GM18867 (cell line): ENCODE measurements at regions not wholly inside any gene's neighbourhood (a gene's known extent, or its start where the extent isn't known, plus 50 kb on each side); places are given as distances from the start of the nearest gene placed in this dataset.
A peak's percentile ranks its signal among the peaks of the same experiment; 100 is the strongest.
"Not testable (repeated sequence)": the region's sequence is repeated elsewhere in the genome, so short reads cannot be mapped to it uniquely, and the experiment has no call there.

ENCODE experiments used
- ATAC-seq: cut with Tn5 transposase; IDR thresholded peaks from one replicate; pipeline ENCODE4 v1.9.1; 2021; ENCODE audit warnings: mild to moderate bottlenecking, moderate library complexity; ENCODE audit not compliant: unreplicated experiment

- peak; percentile 72 for ATAC-seq
Observed at GRCh38 chr9:86585422-86586143, 231.4 kb upstream of the TUT7 start.

- no peak for ATAC-seq
Observed at GRCh38 chr9:86580688-86581087, 226.5 kb upstream of the TUT7 start.

- no peak for ATAC-seq
Observed at GRCh38 chr9:86578722-86579121, 224.5 kb upstream of the TUT7 start.

- no peak for ATAC-seq
Observed at GRCh38 chr9:86577420-86578333, 223.5 kb upstream of the TUT7 start.

GRCh38 chr9:86575825-86576525 lies 221.8 kb upstream of the TUT7 start:
- no peak for ATAC-seq

GRCh38 chr9:86575137-86575536 lies 220.9 kb upstream of the TUT7 start:
- ATAC-seq: no peak

GRCh38 chr9:86573886-86574285 lies 219.7 kb upstream of the TUT7 start:
- no peak for ATAC-seq

- no peak for ATAC-seq
Observed at GRCh38 chr9:86572904-86573303, 218.7 kb upstream of the TUT7 start.

- not testable (repeated sequence) for ATAC-seq
Observed at GRCh38 chr9:86565603-86566002, 211.4 kb upstream of the TUT7 start.

- no peak for ATAC-seq
Observed at GRCh38 chr9:86563936-86564335, 209.7 kb upstream of the TUT7 start.

GRCh38 chr9:86563350-86563749 lies 209.1 kb upstream of the TUT7 start:
- no peak for ATAC-seq

GRCh38 chr9:86562691-86563090 lies 208.5 kb upstream of the TUT7 start:
- no peak for ATAC-seq

GRCh38 chr9:86557918-86558317 lies 203.7 kb upstream of the TUT7 start:
- no peak for ATAC-seq

- no peak for ATAC-seq
Observed at GRCh38 chr9:86557063-86557766, 203.0 kb upstream of the TUT7 start.

GRCh38 chr9:86555661-86556060 lies 201.5 kb upstream of the TUT7 start:
- ATAC-seq: no peak

GRCh38 chr9:86550401-86550800 lies 196.2 kb upstream of the TUT7 start:
- ATAC-seq: no peak

GRCh38 chr9:86549920-86550319 lies 195.7 kb upstream of the TUT7 start:
- ATAC-seq: no peak

GRCh38 chr9:86549401-86549811 lies 195.2 kb upstream of the TUT7 start:
- no peak for ATAC-seq

- no peak for ATAC-seq
Observed at GRCh38 chr9:86548220-86548619, 194.0 kb upstream of the TUT7 start.

GRCh38 chr9:86547571-86547970 lies 193.4 kb upstream of the TUT7 start:
- no peak for ATAC-seq

- no peak for ATAC-seq
Observed at GRCh38 chr9:86546712-86547111, 192.5 kb upstream of the TUT7 start.
